ENCODE measurements at regions not wholly inside any gene's neighbourhood (a gene's known extent, or its start where the extent isn't known, plus 50 kb on each side); places are given as distances from the start of the nearest gene placed in this dataset.

GRCh38 chr4:180784940-180785339, 1458.3 kb upstream of the TENM3 start:
- Histone ChIP-seq H3K27me3 (no peaks in the 10 kb centered on the region), H3K4me3 (no peak overlapping the region), H3K27ac (no peak overlapping the region), H3K36me3 (no peaks in the 10 kb centered on the region), H3K4me1 (no peaks in the 10 kb centered on the region), H3K9me3 (no peaks in the 10 kb centered on the region)
- no peak for DNase-seq (ENCODE audit: extremely low spot score in 2 of 2)
- intact Hi-C loops (cut with DNase I), result no loop called here
- TF ChIP-seq POLR2A (IDR thresholded peaks at IDR 0.05) (no peak), POLR2AphosphoS5 (IDR thresholded peaks at IDR 0.05; ENCODE audit: insufficient read depth in 1 of 2, low read depth in 1 of 2) (no peak), CTCF (IDR thresholded peaks at IDR 0.05) (no peak)

GRCh38 chr4:180788729-180789128, 1454.5 kb upstream of the TENM3 start:
- no peak for DNase-seq (ENCODE audit: extremely low spot score in 2 of 2)
- intact Hi-C loops (cut with DNase I), result no loop called here
- H3K36me3 ChIP-seq, result no peaks in the 10 kb centered on the region
- no peaks in the 10 kb centered on the region for H3K9me3 ChIP-seq
- H3K4me1 ChIP-seq, result no peaks in the 10 kb centered on the region
- no peak overlapping the region for H3K4me3 ChIP-seq
- no peak for TF ChIP-seq CTCF (IDR thresholded peaks at IDR 0.05)
- no peak for TF ChIP-seq POLR2A (IDR thresholded peaks at IDR 0.05)
- no peak for TF ChIP-seq POLR2AphosphoS5 (IDR thresholded peaks at IDR 0.05; ENCODE audit: insufficient read depth in 1 of 2, low read depth in 1 of 2)
- H3K27me3 ChIP-seq, result no peaks in the 10 kb centered on the region
- no peak overlapping the region for H3K27ac ChIP-seq

- Histone ChIP-seq H3K36me3 (no peaks in the 10 kb centered on the region), H3K4me3 (no peak overlapping the region), H3K27me3 (no peaks in the 10 kb centered on the region), H3K4me1 (no peaks in the 10 kb centered on the region), H3K27ac (no peak overlapping the region), H3K9me3 (no peaks in the 10 kb centered on the region)
- intact Hi-C loops (cut with DNase I), result no loop called here
- no peak for TF ChIP-seq CTCF (IDR thresholded peaks at IDR 0.05)
- TF ChIP-seq POLR2A (IDR thresholded peaks at IDR 0.05), result no peak
- no peak for TF ChIP-seq POLR2AphosphoS5 (IDR thresholded peaks at IDR 0.05; ENCODE audit: insufficient read depth in 1 of 2, low read depth in 1 of 2)
- no peak for DNase-seq (ENCODE audit: extremely low spot score in 2 of 2)
Observed at GRCh38 chr4:180789929-180790328, 1453.3 kb upstream of the TENM3 start.

GRCh38 chr4:180790471-180790870, 1452.7 kb upstream of the TENM3 start:
- no peak for TF ChIP-seq POLR2AphosphoS5 (IDR thresholded peaks at IDR 0.05; ENCODE audit: insufficient read depth in 1 of 2, low read depth in 1 of 2)
- no peak for TF ChIP-seq POLR2A (IDR thresholded peaks at IDR 0.05)
- TF ChIP-seq CTCF (IDR thresholded peaks at IDR 0.05), result no peak
- DNase-seq (ENCODE audit: extremely low spot score in 2 of 2), result no peak
- intact Hi-C loops (cut with DNase I), result no loop called here
- H3K9me3 ChIP-seq, result no peaks in the 10 kb centered on the region
- H3K36me3 ChIP-seq, result no peaks in the 10 kb centered on the region
- H3K27ac ChIP-seq, result no peak overlapping the region
- no peaks in the 10 kb centered on the region for H3K4me1 ChIP-seq
- no peak overlapping the region for H3K4me3 ChIP-seq
- H3K27me3 ChIP-seq, result no peaks in the 10 kb centered on the region

- Histone ChIP-seq H3K9me3 (no peaks in the 10 kb centered on the region), H3K27me3 (no peaks in the 10 kb centered on the region), H3K4me3 (no peak overlapping the region), H3K36me3 (no peaks in the 10 kb centered on the region), H3K4me1 (no peaks in the 10 kb centered on the region), H3K27ac (no peak overlapping the region)
- intact Hi-C loops (cut with DNase I), result no loop called here
- no peak for TF ChIP-seq POLR2AphosphoS5 (IDR thresholded peaks at IDR 0.05; ENCODE audit: insufficient read depth in 1 of 2, low read depth in 1 of 2)
- no peak for TF ChIP-seq CTCF (IDR thresholded peaks at IDR 0.05)
- no peak for TF ChIP-seq POLR2A (IDR thresholded peaks at IDR 0.05)
- no peak for DNase-seq (ENCODE audit: extremely low spot score in 2 of 2)
Observed at GRCh38 chr4:180792541-180792940, 1450.7 kb upstream of the TENM3 start.

Data from vagina (tissue), 2 donors.